ENCODE measurements at regions not wholly inside any gene's neighbourhood (a gene's known extent, or its start where the extent isn't known, plus 50 kb on each side); places are given as distances from the start of the nearest gene placed in this dataset.
"Not testable (repeated sequence)": the region's sequence is repeated elsewhere in the genome, so short reads cannot be mapped to it uniquely, and the experiment has no call there.

GRCh38 chr6:115159733-115160132 lies 816.9 kb upstream of the HS3ST5 start:
- no peak for TF ChIP-seq CTCF (IDR thresholded peaks at IDR 0.05)
- ATAC-seq (ENCODE audit: insufficient number of reproducible peaks, low FRiP score, low read depth) (no peak), DNase-seq (ENCODE audit: low spot score) (no peak)
- no peak overlapping the region for H3K4me3 ChIP-seq
- no peaks in the 10 kb centered on the region for H3K9me3 ChIP-seq
- no peaks in the 10 kb centered on the region for H3K27me3 ChIP-seq (replicated peaks; ENCODE audit: insufficient read depth)
- H3K27ac ChIP-seq = no peak overlapping the region
- H3K4me1 ChIP-seq (ENCODE audit: control insufficient read depth in 1 of 2, low read depth in 2 of 2) = no peaks in the 10 kb centered on the region
- no peaks in the 10 kb centered on the region for H3K36me3 ChIP-seq

- no peaks in the 10 kb centered on the region for H3K4me1 ChIP-seq (ENCODE audit: control insufficient read depth in 1 of 2, low read depth in 2 of 2)
- no peak for DNase-seq (ENCODE audit: low spot score)
- no peak for TF ChIP-seq CTCF (IDR thresholded peaks at IDR 0.05)
- H3K4me3 ChIP-seq = no peak overlapping the region
- H3K27ac ChIP-seq = no peak overlapping the region
- no peaks in the 10 kb centered on the region for H3K27me3 ChIP-seq (replicated peaks; ENCODE audit: insufficient read depth)
- H3K36me3 ChIP-seq = no peaks in the 10 kb centered on the region
- no peaks in the 10 kb centered on the region for H3K9me3 ChIP-seq
- no peak for ATAC-seq (ENCODE audit: insufficient number of reproducible peaks, low FRiP score, low read depth)
These were observed 795.1 kb upstream of the HS3ST5 start for GRCh38 chr6:115137910-115138309.

GRCh38 chr6:115133790-115134189 lies 791.0 kb upstream of the HS3ST5 start:
- Histone ChIP-seq H3K9me3 (no peaks in the 10 kb centered on the region), H3K36me3 (no peaks in the 10 kb centered on the region), H3K4me1 (ENCODE audit: control insufficient read depth in 1 of 2, low read depth in 2 of 2) (no peaks in the 10 kb centered on the region), H3K4me3 (no peak overlapping the region), H3K27me3 (replicated peaks; ENCODE audit: insufficient read depth) (no peaks in the 10 kb centered on the region), H3K27ac (no peak overlapping the region)
- DNase-seq (ENCODE audit: low spot score) = no peak
- no peak for ATAC-seq (ENCODE audit: insufficient number of reproducible peaks, low FRiP score, low read depth)
- no peak for TF ChIP-seq CTCF (IDR thresholded peaks at IDR 0.05)

GRCh38 chr6:115131709-115132490 lies 789.1 kb upstream of the HS3ST5 start:
- Histone ChIP-seq H3K27ac (no peak overlapping the region), H3K4me3 (no peak overlapping the region), H3K9me3 (no peaks in the 10 kb centered on the region), H3K4me1 (ENCODE audit: control insufficient read depth in 1 of 2, low read depth in 2 of 2) (no peaks in the 10 kb centered on the region), H3K36me3 (no peaks in the 10 kb centered on the region), H3K27me3 (replicated peaks; ENCODE audit: insufficient read depth) (no peaks in the 10 kb centered on the region)
- ATAC-seq (ENCODE audit: insufficient number of reproducible peaks, low FRiP score, low read depth) (no peak), DNase-seq (ENCODE audit: low spot score) (no peak)
- no peak for TF ChIP-seq CTCF (IDR thresholded peaks at IDR 0.05)

GRCh38 chr6:115121513-115121912 lies 778.7 kb upstream of the HS3ST5 start:
- H3K4me1 ChIP-seq (ENCODE audit: control insufficient read depth in 1 of 2, low read depth in 2 of 2); DNase-seq (ENCODE audit: low spot score); H3K27ac ChIP-seq; H3K27me3 ChIP-seq (replicated peaks; ENCODE audit: insufficient read depth); ATAC-seq (ENCODE audit: insufficient number of reproducible peaks, low FRiP score, low read depth); H3K9me3 ChIP-seq; H3K4me3 ChIP-seq; H3K36me3 ChIP-seq: not testable (repeated sequence)

- no peak for TF ChIP-seq CTCF (IDR thresholded peaks at IDR 0.05)
These were observed 777.6 kb upstream of the HS3ST5 start for GRCh38 chr6:115120391-115120790.

More at GRCh38 chr6:115120391-115120790, 777.6 kb upstream of the HS3ST5 start:
- no peak overlapping the region for H3K4me3 ChIP-seq
- no peaks in the 10 kb centered on the region for H3K36me3 ChIP-seq
- DNase-seq (ENCODE audit: low spot score) (no peak), ATAC-seq (ENCODE audit: insufficient number of reproducible peaks, low FRiP score, low read depth) (no peak)
- no peak overlapping the region for H3K27ac ChIP-seq
- no peaks in the 10 kb centered on the region for H3K27me3 ChIP-seq (replicated peaks; ENCODE audit: insufficient read depth)
- no peaks in the 10 kb centered on the region for H3K9me3 ChIP-seq
- no peaks in the 10 kb centered on the region for H3K4me1 ChIP-seq (ENCODE audit: control insufficient read depth in 1 of 2, low read depth in 2 of 2)

All from thoracic aorta (tissue), 2 donors.